Endometrial microvascular endothelial cells (primary cell): ENCODE measurements at regions not wholly inside any gene's neighbourhood (a gene's known extent, or its start where the extent isn't known, plus 50 kb on each side); places are given as distances from the start of the nearest gene placed in this dataset.

Source experiments
- in situ Hi-C: cut with HindIII; loops from 2 replicates; pipeline ENCODE4 v1.10.0; 2017; ENCODE audit warnings: low sequenced_read_pairs, low pct_unique_long_range_greater_than_20kb; ENCODE audit errors: inconsistent ontology term

DNA sequence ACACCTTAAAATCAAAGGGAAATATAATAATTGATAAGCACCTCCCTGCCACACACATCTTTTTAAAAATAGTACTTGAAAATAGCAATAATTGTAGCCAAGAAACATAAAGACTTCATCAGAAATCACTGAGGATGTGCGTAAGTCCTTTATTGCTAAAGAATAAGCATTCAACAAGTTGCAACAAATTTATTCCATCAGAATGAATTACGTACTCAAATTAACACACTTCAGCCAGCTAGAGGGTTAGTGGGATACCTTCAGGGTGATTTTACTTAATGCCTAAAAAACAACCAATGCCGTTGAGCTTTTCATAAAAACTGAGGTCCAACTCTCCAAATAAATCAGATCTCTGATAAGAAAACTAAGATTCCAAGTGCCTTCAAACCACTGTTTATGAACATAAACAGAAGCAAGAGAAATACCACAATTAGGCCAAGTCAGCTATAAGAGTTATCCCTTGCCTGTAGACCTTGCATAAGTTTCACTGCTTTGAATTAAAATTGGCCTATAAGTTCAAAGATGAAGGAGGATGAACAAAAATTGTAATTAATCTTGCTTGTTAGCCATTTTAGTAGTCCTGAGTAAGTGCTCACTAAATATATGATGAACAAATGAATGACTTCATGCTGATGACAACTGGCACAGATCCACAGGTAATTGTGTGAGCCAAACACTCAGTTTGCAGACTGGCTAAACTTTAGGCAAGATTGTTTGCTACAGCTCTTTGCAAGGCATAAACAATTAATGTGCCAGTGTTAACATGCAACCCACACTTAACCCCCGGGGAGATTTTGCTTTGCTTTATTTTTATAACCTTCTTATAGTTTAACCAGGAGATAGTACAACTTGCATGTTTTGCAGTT is 375.1 kb upstream of the THBS1 start:
- in situ Hi-C loops = no loop called here

DNA sequence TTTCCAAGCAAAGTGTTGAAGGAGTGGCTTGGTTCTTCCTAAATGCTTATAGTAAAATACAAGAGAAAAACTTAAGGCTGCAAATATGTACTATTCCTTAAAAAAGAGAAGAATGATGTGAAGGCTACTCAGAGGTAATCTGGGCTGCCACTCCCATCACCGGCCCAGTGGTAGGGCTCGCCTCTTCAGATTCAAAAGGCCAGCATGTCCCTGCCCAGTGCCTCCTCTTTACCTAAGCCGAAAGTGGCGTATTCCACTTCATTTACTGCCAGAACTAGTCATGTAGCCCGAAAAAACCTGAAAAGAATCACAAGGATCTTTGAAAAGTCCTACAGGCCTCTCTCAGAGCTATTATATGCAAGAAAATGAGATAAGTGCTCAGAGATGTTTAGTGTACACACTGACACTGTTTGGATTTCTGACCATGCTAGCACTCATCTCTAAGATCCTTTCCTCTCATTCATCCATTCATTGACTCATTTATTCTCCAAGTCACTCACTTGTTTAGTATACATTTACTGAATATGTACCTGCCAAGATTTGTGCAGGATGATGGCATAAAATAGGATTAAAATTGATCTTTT is 373.3 kb upstream of the THBS1 start:
- in situ Hi-C loops = no loop called here

DNA sequence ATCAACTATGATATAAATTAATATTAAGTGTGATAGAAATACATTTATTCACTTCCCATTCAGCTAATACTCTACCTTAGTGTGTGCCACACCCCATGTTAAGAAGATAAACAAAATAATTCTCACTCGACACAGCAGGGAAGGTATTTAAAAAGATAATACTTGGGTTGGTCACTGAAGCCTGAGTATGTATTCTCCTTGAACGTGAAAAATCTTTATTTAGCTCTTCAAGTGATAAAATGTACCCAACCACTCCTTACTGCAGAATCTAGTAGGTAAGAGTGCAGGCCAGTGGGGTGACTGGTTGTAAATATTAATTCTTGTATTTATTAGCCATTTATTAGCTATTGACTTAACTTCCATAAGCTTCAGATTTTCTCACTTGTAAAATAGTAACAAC is 372.7 kb upstream of the THBS1 start:
- in situ Hi-C loops = no loop called here

DNA sequence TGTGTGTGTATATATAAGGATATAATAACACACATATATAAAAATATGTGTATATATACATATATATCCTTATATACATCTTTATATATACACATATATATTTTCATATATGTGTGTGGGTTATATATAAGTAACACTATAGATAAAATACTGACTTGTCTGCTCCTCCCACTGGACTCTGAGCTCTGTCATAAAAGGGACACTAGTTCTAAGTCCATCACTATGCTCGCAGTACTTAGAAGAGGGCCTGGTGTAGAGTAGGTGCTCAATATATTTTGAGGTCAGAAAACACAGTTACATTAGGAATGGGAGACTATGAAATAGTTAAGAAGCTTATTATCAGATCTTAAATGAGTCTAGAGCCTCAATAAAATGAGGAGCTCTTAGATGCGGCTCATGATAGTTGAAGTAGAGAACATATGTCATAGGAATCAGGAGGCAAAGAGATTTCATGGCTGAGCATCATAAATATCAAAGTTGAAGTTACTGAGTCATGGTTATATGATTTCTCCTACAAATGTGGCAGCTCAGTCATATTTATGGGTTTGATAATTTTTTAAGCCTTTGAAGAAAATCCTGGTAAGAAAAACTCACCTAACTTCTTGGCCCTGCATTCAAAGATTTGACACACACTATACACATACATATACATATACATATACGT is 371.2 kb upstream of the THBS1 start:
- in situ Hi-C loops = no loop called here

DNA sequence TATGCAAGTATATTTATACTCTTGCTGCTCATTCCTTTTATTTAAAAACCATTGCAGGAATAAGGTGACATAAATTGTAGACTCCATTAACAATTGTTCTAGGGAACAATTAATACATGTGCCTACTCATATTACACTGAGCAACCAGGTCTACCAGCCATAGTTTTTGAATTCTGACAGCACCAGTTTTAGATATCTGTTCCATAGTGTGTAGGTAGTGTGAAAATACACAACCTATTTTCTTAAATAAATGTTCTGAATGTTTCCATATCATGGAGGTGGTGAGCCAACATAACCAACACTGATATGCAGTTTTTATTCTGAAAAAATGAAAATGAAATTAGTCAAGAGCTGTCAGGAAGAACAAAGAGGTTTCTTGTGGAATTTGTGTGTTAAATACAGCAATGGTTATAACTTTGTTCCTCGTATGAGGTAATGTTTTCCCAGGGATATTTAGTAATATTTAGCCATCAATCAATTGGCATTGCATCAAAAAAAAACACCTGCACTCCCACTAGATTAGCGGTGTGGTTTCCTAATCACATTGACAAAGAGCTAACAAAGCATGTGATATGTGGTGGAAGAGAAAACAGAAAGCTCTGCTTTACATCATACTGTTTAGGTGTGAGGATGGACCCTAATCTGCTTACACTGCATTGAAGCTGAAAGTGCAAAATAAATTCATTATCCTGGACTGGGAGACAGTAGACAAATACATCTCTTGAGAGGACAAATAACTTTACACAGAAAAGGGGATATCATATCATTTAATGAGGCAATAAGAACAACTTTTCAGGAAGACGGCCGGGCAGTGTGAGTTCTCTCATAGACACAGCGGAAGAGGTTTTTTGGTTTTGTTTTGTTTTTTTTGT is 369.5 kb upstream of the THBS1 start:
- in situ Hi-C loops = no loop called here

DNA sequence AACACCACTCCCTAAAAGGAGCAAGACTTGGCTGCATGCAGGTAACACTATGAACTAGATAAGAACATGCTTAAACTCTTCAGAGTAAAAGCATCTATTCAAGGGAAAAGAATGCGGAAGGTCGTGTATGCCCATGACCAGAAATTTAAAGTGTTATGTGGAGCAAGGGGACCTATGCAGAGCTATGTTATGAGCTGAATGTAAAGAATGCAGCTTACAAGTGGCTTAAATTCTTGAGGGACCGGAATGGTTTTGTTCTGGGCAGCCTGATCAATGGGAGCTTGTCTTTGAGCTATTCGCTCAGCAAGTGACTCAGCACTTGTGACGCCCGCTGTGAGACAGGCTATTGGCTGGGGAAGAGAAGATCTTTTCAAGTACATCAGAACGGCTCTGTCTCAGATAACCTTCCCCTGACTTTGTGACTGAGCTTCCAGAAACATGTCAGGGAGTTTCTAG is 367.5 kb upstream of the THBS1 start:
- in situ Hi-C loops = no loop called here

DNA sequence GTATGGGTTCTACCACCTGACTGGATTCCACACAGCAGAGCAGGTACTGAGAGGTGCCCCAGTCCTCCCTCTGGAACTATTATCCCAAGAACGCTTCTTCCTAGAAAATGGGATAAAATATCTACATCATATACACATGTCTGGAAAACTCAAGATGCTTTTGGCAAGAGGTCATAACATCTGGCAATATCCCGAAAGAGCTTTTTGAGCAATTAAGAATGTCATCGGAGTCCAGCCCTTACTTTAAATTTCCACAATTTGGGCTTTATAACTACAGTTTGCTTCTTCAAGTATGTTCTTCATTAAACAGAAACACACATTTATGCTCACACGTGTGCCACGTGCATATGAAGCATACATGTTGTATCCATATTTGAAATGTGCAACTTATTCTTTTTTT is 365.9 kb upstream of the THBS1 start:
- in situ Hi-C loops = no loop called here

DNA sequence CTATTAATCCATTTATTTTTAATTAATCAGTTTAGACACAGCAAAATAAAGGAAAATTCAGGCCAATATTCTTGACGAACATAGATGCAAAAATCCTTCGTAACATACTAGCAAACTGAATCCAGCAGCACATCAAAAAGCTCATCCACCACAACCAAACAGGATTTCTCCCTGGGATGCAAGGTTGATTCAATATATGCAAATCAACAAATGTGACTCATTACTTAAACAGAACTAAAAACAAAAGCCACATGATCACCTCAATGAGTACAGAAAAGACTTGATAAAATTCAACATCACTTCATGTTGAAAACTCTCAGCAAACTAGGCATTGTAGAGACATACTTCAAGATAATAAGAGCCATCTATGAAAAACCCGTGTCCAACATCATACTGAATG is 364.1 kb upstream of the THBS1 start:
- in situ Hi-C loops = no loop called here

DNA sequence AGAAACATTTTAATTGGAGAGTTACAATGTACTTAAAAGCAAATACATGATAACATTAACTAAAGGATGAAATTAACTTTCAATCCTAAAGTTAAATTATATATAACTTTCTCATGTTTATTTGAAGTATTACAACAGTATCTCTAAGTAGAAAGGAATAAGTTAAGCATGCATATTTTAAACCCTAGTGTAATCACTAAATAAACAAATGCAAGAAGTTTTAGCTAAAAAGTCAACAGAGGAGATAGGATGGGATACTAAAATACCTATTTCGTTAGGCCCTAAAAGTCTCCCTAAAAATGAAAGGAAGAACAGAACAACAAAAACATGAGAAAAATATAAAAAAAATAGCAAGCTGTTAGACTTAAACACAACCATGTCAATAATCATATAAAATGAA is 361.3 kb upstream of the THBS1 start:
- in situ Hi-C loops = no loop called here

DNA sequence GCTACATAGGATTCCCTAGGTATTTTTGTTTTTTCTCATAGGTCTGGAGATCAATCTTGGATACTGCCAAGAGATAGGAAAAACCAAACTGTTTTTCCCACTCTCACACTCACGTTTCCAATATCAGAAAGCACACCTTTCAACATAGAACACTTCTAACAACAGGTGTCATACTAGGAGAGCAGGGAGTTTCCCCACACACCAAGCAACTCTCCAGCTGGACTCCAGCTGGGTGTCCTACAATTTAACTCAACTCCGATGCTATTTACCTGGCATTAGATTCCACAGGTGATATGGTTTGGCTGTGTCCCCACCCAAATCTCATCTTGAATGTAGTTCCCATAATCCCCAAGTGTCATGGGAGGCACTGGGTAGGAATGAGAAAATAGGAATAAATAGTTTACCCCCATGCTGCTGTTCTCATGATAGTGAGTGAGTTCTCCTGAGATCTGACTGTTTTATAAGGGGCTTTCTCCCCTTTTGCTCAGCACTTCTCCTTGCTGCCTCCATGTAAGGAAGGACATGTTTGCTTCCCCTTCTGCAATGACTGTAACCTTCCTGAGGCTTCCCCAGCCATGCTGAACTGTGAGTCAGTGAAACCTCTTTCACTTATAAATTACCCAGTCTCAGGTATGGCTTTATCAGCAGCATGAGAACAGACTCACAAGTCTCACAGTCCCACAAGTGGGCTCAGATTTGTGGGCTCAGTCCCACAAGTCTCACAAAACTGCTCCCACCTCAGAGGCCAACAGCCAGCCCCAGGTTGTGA is 354.5 kb upstream of the THBS1 start:
- in situ Hi-C loops = no loop called here

DNA sequence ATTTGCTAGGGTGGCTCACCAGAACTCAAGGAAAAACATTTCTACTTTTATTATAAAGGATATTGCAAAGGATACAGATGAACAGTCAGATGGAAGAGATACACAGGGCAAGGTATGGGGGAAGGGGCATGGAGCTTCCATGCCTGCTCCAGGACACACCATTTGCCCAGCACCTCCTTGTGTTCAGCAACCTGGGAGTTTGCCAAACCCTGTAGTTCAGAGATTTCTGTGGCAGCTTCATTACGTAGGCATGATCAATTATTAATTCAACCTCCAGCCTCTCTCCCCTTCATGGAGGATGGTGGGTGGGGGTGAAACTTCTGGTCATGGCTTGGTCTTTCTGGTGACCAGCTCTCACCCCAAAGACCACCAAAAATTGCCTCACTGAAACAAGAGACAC is 353.9 kb upstream of the THBS1 start:
- in situ Hi-C loops = no loop called here

DNA sequence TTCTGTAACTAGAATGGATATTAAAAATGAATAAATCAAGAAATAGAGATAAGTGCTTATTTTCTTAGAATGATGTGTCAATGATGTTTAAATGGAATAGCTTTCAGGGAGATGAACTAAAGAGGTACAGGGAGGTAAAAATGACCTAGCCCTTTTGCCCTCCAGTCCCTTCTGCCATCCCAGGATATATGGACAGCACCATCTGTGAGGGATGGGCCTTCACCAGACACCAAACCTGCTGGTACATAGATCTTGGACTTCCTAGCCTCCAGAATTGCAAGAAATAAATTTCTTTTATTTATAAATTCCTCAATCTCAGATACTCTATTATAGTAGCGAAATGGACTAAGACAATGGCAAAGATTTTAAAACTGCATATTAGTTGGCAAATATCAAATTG is 352.0 kb upstream of the THBS1 start:
- in situ Hi-C loops = no loop called here

DNA sequence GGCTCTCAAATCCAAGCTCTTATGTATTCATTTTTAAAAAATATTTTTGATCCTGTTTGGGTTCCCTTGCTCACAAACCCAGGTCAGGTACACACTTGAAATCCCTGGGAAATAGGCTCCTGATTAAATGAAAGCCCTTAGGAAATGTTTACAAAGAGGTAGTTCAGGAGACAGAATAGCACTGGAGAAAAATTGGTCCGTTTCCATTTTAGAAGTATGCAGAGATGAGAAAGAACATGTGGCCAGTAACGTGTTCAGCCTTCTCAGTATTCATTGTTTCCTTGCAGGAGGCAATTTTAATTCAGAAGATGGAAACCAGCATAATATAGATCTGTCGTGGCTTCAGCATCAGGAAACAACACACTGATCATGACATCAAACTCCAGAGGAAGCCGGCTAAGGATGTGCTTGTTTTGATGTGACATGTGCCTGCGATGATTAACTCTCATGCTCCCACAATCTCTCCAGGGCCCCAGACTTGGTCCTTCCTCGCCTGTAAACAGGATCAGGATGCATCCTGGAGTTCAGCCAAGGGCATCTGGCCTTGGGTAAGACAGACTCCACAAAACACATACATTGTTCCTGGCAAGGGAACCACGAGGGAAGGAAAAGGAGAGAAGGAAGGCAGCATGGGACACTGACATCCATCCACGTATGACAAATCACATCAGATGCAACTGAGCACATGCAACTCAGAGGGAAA is 350.5 kb upstream of the THBS1 start:
- in situ Hi-C loops = no loop called here

DNA sequence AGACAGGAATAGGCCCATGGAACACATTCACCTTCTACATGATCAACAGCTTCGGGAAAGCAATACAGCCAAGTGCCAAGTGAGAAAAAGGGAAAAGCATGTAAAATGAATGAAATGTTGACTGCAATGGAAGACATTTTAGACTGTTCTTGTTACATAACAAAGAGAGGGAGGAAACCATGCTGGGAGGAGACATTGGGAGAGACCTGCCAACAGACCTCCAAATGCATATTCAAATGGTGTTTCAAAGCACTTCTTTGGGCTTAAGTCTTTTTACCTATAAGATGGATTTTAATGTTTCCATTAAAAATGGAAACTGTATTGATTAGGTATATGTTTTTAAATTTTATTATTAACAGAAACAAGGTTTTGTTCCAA is 350.0 kb upstream of the THBS1 start:
- in situ Hi-C loops = no loop called here

DNA sequence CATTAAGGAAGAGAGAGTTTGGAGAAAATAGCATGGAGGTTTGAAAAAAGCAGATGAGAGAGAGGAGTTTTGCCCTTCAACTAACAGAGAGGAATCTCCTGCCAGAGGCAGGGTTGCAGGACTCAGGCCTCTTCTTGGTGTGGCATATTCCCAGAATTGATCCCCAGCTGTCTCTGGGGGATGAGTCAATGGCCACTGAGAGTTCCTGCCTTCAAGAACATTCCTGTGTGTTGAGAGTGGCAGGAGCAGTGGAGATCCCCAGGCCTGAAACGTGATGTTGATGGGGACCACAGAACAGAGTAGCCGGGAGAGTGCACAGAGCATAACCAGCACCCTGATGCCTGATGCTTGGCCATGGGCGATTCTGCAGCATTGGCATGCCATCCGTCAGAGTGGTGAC is 348.4 kb upstream of the THBS1 start:
- in situ Hi-C loops = no loop called here

DNA sequence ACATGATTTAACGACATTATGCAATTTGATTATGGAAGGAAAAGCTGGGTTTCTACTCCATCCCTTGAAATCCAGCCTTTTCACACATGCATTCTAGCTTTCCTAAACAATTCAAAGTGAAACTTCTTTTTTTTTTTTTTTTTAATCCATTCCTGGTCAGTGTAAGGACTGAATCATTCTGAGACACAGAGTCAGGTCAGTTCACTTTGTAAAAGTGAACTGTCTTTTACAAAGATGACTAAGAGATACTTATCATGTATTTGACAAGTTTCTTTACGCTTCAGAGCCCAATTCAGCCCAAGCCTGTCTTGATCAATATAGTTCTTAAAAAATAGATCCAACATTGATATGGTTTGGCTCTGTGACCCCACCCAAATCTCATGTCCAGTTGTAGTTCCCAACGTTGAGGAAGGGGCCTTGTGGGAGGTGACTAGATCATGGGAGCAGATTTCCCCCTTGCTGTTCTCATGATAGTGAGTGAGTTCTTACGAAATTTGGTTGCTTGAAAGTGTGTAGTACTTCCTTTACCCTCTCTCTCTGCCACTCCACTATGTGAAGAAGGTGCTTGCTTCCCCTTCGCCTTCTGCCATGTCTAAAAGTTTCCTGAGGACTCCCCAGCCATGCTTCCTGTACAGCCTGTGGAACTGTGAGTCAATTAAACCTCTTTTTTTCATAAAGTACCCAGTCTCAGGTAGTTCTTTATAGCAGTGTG is 345.6 kb upstream of the THBS1 start:
- in situ Hi-C loops = no loop called here

DNA sequence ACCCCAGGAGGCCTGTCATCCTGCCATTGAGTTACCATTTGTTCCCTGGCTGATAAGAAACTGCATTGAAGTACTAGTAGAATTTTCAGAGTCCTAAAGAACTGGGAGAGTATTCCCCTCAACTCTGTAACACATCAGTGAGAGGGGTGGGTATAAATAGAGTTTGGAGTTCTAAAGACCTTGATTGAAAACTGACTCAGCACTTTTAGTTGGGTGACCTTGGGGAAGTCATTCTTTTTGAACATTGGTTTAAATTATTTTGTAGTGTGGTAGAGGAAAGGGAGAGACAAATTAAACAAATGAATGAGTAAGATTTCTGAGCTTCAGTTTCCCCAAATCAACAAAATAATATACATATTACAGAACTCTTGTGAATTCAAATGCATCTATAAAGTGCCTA is 344.5 kb upstream of the THBS1 start:
- in situ Hi-C loops = no loop called here
